Gastrocnemius medialis (tissue), 4 donors: ENCODE measurements at regions not wholly inside any gene's neighbourhood (a gene's known extent, or its start where the extent isn't known, plus 50 kb on each side); places are given as distances from the start of the nearest gene placed in this dataset.

Experiments used
- ATAC-seq, 2 donors: fragments of 150-250 bp; one replicate each; pipeline ENCODE4 v1.9.1; 2016
- DNase-seq, 2 donors: peaks; one replicate each; pipeline ENCODE4 v3.0.0-alpha.2; 2019
- H3K27ac ChIP-seq, 4 donors: fragments of 200-600 bp; sonication (generic); 1 replicate in 1 of 4; 2 replicates in 3 of 4; pipeline ENCODE4 v1.5.1; 2016 to 2018; ENCODE audit warnings: mild to moderate bottlenecking in 2 of 4, moderate library complexity in 1 of 4
- H3K27me3 ChIP-seq, 3 donors: fragments of 200-600 bp; sonication (generic) in 2 of 3; 1 replicate in 1 of 3; 2 replicates in 2 of 3; pipeline versions ENCODE4 v1.5.1 to v1.6.0; 2016 to 2019; ENCODE audit warnings: mild to moderate bottlenecking in 1 of 3, moderate library complexity in 1 of 3
- H3K36me3 ChIP-seq, 2 donors: fragments of 200-600 bp; sonication (generic) in 1 of 2; one replicate each; pipeline ENCODE4 v1.5.1; 2017 to 2018
- H3K4me1 ChIP-seq, 2 donors: fragments of 200-600 bp; sonication (generic) in 1 of 2; one replicate each; pipeline ENCODE4 v1.5.1; 2016 to 2017; ENCODE audit warnings: mild to moderate bottlenecking in 2 of 2
- H3K4me3 ChIP-seq, 4 donors: fragments of 200-600 bp; sonication (generic) in 3 of 4; 1 replicate in 1 of 4; 2 replicates in 3 of 4; pipeline ENCODE4 v1.5.1; 2016 to 2019; ENCODE audit warnings: mild to moderate bottlenecking in 2 of 4
- H3K9me3 ChIP-seq, 3 donors: fragments of 200-600 bp; sonication (generic) in 2 of 3; 1 replicate in 1 of 3; 2 replicates in 2 of 3; pipeline ENCODE4 v1.5.1; 2016 to 2019
- POLR2A ChIP-seq, 2 donors: fragments of 450-650 bp; IDR thresholded peaks; one replicate each; pipeline ENCODE4 v1.6.1; 2017; ENCODE audit warnings: antibody characterized with exemption in 2 of 2, mild to moderate bottlenecking in 2 of 2, moderate library complexity in 2 of 2
- in situ Hi-C, 4 donors: fragments of 200-750 bp; cut with MboI; loops; one replicate each; pipeline versions ENCODE4 v1.15.0 to v1.8.0; 2017; ENCODE audit warnings: low sequenced_read_pairs in 4 of 4
- intact Hi-C: fragments of 100-400 bp; cut with DNase I; formaldehyde crosslinking; loops from one replicate; pipeline ENCODE4 v1.15.1; 2023; ENCODE audit warnings: low total_unique reads
- TF ChIP-seq, protein P1 (sequence below), 5 experiments: fragments of 450-650 bp in 3 of 5; fragments of 200-600 bp in 2 of 5; sonication (generic) in 2 of 5; IDR thresholded peaks in 4 of 5; conservative IDR thresholded peaks in 1 of 5; 1 replicate in 4 of 5; 2 replicates in 1 of 5; pipeline ENCODE4 v1.5.1; 2016 to 2019; ENCODE audit warnings: antibody characterized with exemption in 5 of 5, mild to moderate bottlenecking in 3 of 5, moderate library complexity in 3 of 5

GRCh38 chr12:75561921-75562320 is 50.5 kb upstream of the KRR1 start:
- in situ Hi-C loops (no loop called here), intact Hi-C loops (no loop called here)
- Histone ChIP-seq H3K9me3 (no peaks in the 10 kb centered on the region), H3K27ac (no peak overlapping the region), H3K36me3 (no peaks in the 10 kb centered on the region), H3K4me3 (no peak overlapping the region), H3K27me3 (no peaks in the 10 kb centered on the region), H3K4me1 (no peaks in the 10 kb centered on the region)
- no peak for TF ChIP-seq POLR2A (IDR thresholded peaks at IDR 0.05)
- TF ChIP-seq, protein P1, sequence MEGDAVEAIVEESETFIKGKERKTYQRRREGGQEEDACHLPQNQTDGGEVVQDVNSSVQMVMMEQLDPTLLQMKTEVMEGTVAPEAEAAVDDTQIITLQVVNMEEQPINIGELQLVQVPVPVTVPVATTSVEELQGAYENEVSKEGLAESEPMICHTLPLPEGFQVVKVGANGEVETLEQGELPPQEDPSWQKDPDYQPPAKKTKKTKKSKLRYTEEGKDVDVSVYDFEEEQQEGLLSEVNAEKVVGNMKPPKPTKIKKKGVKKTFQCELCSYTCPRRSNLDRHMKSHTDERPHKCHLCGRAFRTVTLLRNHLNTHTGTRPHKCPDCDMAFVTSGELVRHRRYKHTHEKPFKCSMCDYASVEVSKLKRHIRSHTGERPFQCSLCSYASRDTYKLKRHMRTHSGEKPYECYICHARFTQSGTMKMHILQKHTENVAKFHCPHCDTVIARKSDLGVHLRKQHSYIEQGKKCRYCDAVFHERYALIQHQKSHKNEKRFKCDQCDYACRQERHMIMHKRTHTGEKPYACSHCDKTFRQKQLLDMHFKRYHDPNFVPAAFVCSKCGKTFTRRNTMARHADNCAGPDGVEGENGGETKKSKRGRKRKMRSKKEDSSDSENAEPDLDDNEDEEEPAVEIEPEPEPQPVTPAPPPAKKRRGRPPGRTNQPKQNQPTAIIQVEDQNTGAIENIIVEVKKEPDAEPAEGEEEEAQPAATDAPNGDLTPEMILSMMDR (IDR thresholded peaks at IDR 0.05 in 4 of 5, conservative IDR thresholded peaks at IDR 0.05 in 1 of 5): no peak
- no peak for ATAC-seq
- no peak for DNase-seq
